Neural cell (in vitro differentiated cells): ENCODE measurements at regions not wholly inside any gene's neighbourhood (a gene's known extent, or its start where the extent isn't known, plus 50 kb on each side); places are given as distances from the start of the nearest gene placed in this dataset.

Experiments used
- CTCF ChIP-seq: fragments of 450-650 bp; IDR thresholded peaks from 2 replicates; pipeline ENCODE4 v1.5.1; 2014; ENCODE audit warnings: antibody characterized with exemption, mild to moderate bottlenecking, moderate library complexity; ENCODE audit not compliant: poor library complexity, severe bottlenecking
- REST ChIP-seq: IDR thresholded peaks from 2 replicates; pipeline ENCODE4 v1.6.1; 2012; ENCODE audit warnings: borderline replicate concordance
- TAF1 ChIP-seq: IDR thresholded peaks from 2 replicates; pipeline ENCODE4 v1.6.1; 2012; ENCODE audit warnings: low read depth

- no peak for TF ChIP-seq TAF1
- no peak for TF ChIP-seq CTCF
- TF ChIP-seq REST, result no peak
Measured at GRCh38 chr2:161020437-161020836, 139.8 kb upstream of the TANK start.
